Endodermal cell (in vitro differentiated cells): ENCODE measurements at regions not wholly inside any gene's neighbourhood (a gene's known extent, or its start where the extent isn't known, plus 50 kb on each side); places are given as distances from the start of the nearest gene placed in this dataset.

Experiments used
- DNase-seq: peaks from one replicate; pipeline ENCODE4 v3.0.0-alpha.2; 2017
- H3K27ac ChIP-seq: 2 replicates; pipeline ENCODE4 v1.5.1; 2013; ENCODE audit warnings: mild to moderate bottlenecking, low read depth, low read length, moderate library complexity
- H3K27me3 ChIP-seq: 2 replicates; pipeline ENCODE4 v1.6.1; 2013; ENCODE audit warnings: mild to moderate bottlenecking, low read length, moderate library complexity; ENCODE audit not compliant: insufficient read depth, control insufficient read depth, poor library complexity, severe bottlenecking
- H3K36me3 ChIP-seq: 2 replicates; pipeline ENCODE4 v1.7.0; 2013; ENCODE audit warnings: mild to moderate bottlenecking, low read length, moderate library complexity; ENCODE audit not compliant: control insufficient read depth, insufficient read depth
- H3K4me1 ChIP-seq: one replicate; pipeline ENCODE4 v1.7.0; 2013; ENCODE audit warnings: low read length; ENCODE audit not compliant: control insufficient read depth, insufficient read depth
- H3K4me3 ChIP-seq: 2 replicates; pipeline ENCODE4 v1.5.1; 2013; ENCODE audit warnings: mild to moderate bottlenecking, low read length, moderate library complexity
- H3K9ac ChIP-seq: 2 replicates; pipeline ENCODE4 v1.6.1; 2013; ENCODE audit warnings: mild to moderate bottlenecking, low read length, moderate library complexity; ENCODE audit not compliant: poor library complexity, severe bottlenecking; ENCODE audit errors: extremely low read depth
- H3K9me3 ChIP-seq: 2 replicates; pipeline ENCODE4 v1.6.1; 2013; ENCODE audit warnings: mild to moderate bottlenecking, low read length, moderate library complexity; ENCODE audit not compliant: control insufficient read depth
- H3K27ac Mint-ChIP-seq: 2 replicates; pipeline ENCODE4 v1.8.0; 2020; ENCODE audit warnings: mixed read lengths
- H3K27me3 Mint-ChIP-seq: 2 replicates; pipeline ENCODE4 v1.8.0; 2021; ENCODE audit warnings: mild to moderate bottlenecking, mixed read lengths; ENCODE audit not compliant: insufficient read depth
- H3K36me3 Mint-ChIP-seq: 2 replicates; pipeline ENCODE4 v1.8.0; 2020; ENCODE audit warnings: low read depth, mixed read lengths
- H3K4me1 Mint-ChIP-seq: 2 replicates; pipeline ENCODE4 v1.8.0; 2020; ENCODE audit warnings: mixed read lengths
- H3K4me3 Mint-ChIP-seq: 2 replicates; pipeline ENCODE4 v1.8.0; 2020; ENCODE audit warnings: mild to moderate bottlenecking, moderate library complexity, mixed read lengths
- H3K9me3 Mint-ChIP-seq: 2 replicates; pipeline ENCODE4 v1.8.0; 2020; ENCODE audit warnings: mild to moderate bottlenecking, mixed read lengths
- CTCF ChIP-seq: fragments of 200-600 bp; sonication (generic); conservative IDR thresholded peaks from 2 replicates; pipeline ENCODE4 v1.5.0; 2021; ENCODE audit warnings: antibody characterized with exemption, mild to moderate bottlenecking
- WGBS, 2 experiments: methylation state at CpG; one replicate each; pipeline versions ENCODE4 v1.1.5 to v1.1.7; 2013; ENCODE audit warnings: missing lambda C conversion rate in 2 of 2, mixed read lengths in 1 of 2; ENCODE audit not compliant: insufficient coverage in 1 of 2, insufficient read length in 1 of 2; 5-methylcytosine and 5-hydroxymethylcytosine counted together

DNA sequence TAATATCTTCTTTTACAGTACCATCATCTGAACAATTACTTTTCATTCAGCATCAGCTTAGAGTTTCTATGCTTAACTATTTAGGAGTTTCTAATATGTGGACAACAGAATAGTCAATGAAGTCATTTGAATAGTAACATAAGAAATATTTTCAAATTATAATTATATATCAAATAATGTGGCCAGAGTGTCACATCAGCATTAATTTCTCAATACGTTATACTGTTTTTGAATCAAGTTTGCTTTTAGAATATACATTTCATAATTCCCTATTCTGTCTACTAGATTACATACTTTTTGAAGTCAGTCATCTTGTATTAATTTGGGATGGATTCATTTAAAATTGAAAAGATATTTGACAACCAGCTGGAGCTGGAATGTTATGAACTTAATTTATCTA, 677.4 kb upstream of the PABPC4L start:
- Mint-ChIP-seq H3K36me3 (no peaks in the 10 kb centered on the region), H3K9me3 (no peaks in the 10 kb centered on the region), H3K27ac (no peak overlapping the region), H3K4me3 (no peak overlapping the region), H3K4me1 (no peaks in the 10 kb centered on the region), H3K27me3 (no peaks in the 10 kb centered on the region)
- H3K27ac ChIP-seq = no peak overlapping the region
- no peak overlapping the region for H3K4me3 ChIP-seq
- DNase-seq = no peak
- H3K9ac ChIP-seq = no peak overlapping the region
- H3K36me3 ChIP-seq = no peaks in the 10 kb centered on the region
- peaks cover 4% of the 10 kb centered on the region for H3K9me3 ChIP-seq
- TF ChIP-seq CTCF = no peak
- WGBS, 2 experiments = 100% methylated on average over 1 of the region's 1 CpG; no CpG with 5 or more reads in 1 of the 2 experiments
- no peaks in the 10 kb centered on the region for H3K27me3 ChIP-seq
- no peaks in the 10 kb centered on the region for H3K4me1 ChIP-seq

DNA sequence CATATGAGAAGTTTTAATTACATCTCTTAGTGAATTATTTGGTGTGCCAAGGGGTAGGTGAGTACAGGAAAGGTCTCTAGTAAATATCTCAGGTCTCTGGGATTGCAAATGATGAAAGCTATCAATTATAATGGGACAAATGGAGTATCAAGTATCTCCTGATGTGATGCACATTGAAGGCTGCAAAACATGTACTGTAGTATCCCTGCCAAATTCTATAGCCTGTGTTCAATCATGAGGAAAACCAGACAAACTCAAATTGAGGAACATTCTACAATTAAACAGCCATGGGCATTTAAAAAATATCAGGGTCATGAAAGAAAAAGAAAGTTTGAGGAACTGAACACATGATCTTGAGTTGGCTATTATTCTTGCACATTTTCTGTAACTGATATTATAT, 665.4 kb upstream of the PABPC4L start:
- TF ChIP-seq CTCF = no peak
- no peak overlapping the region for H3K27ac Mint-ChIP-seq
- no peak for DNase-seq
- no peaks in the 10 kb centered on the region for H3K9me3 ChIP-seq
- H3K9ac ChIP-seq = no peak overlapping the region
- no peaks in the 10 kb centered on the region for H3K27me3 Mint-ChIP-seq
- H3K27ac ChIP-seq = no peak overlapping the region
- no peak overlapping the region for H3K4me3 Mint-ChIP-seq
- H3K36me3 Mint-ChIP-seq = no peaks in the 10 kb centered on the region
- H3K4me1 Mint-ChIP-seq = no peaks in the 10 kb centered on the region
- H3K9me3 Mint-ChIP-seq = no peaks in the 10 kb centered on the region
- no peak overlapping the region for H3K4me3 ChIP-seq
- H3K36me3 ChIP-seq = no peaks in the 10 kb centered on the region
- H3K4me1 ChIP-seq = no peaks in the 10 kb centered on the region
- H3K27me3 ChIP-seq = no peaks in the 10 kb centered on the region

DNA sequence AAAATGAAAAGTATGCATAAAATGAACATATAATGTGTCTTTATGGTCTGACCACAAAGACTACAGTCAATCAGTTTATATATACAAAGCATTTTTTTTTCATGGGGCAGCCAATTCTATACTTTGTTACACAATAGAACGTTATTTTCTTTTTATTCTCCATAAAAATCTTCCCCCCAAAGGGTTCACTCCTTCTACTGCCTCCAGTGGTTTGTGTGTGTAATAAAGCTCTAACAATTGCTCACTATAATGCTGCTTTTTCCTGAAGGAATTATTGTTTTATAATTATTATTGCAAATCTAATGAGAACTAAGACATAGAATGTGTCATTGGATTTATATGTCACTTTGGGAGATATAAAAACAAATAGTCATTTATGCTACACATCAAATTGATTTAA, 664.1 kb upstream of the PABPC4L start:
- no peaks in the 10 kb centered on the region for H3K36me3 Mint-ChIP-seq
- 83% methylated on average over 1 of the region's 1 CpG; no CpG with 5 or more reads in 1 of the 2 experiments for WGBS, 2 experiments

More for the DNA sequence above, 664.1 kb upstream of the PABPC4L start:
- Mint-ChIP-seq H3K4me3 (no peak overlapping the region), H3K4me1 (no peaks in the 10 kb centered on the region), H3K27me3 (no peaks in the 10 kb centered on the region), H3K9me3 (no peaks in the 10 kb centered on the region), H3K27ac (no peak overlapping the region)
- no peak overlapping the region for H3K27ac ChIP-seq
- no peak overlapping the region for H3K9ac ChIP-seq
- no peak overlapping the region for H3K4me3 ChIP-seq
- no peaks in the 10 kb centered on the region for H3K9me3 ChIP-seq
- TF ChIP-seq CTCF = peak; percentile 68
- H3K4me1 ChIP-seq = no peaks in the 10 kb centered on the region
- DNase-seq = no peak
- no peaks in the 10 kb centered on the region for H3K36me3 ChIP-seq
- no peaks in the 10 kb centered on the region for H3K27me3 ChIP-seq
